ENCODE measurements at regions not wholly inside any gene's neighbourhood (a gene's known extent, or its start where the extent isn't known, plus 50 kb on each side); places are given as distances from the start of the nearest gene placed in this dataset.

- TF ChIP-seq CTCF (IDR thresholded peaks at IDR 0.05; ENCODE audit: low read length) (no peak), EZH2 (optimal IDR thresholded peaks at IDR 0.05; ENCODE audit: low read depth, low read length) (no peak), EZH2phosphoT487 (IDR thresholded peaks at IDR 0.05; ENCODE audit: low read length) (no peak)
Measured at GRCh38 chr6:126173265-126173664, 166.7 kb upstream of the CENPW start.
